Esophagus (tissue), 2 donors: ENCODE measurements at regions not wholly inside any gene's neighbourhood (a gene's known extent, or its start where the extent isn't known, plus 50 kb on each side); places are given as distances from the start of the nearest gene placed in this dataset.
"Not testable (repeated sequence)": the region's sequence is repeated elsewhere in the genome, so short reads cannot be mapped to it uniquely, and the experiment has no call there.

Source experiments
- H3K27ac ChIP-seq, 2 donors: one replicate each; pipeline ENCODE4 v1.5.1; 2013; ENCODE audit warnings: low read depth in 2 of 2, mild to moderate bottlenecking in 2 of 2, inconsistent platforms in 1 of 2, low read length in 1 of 2, moderate library complexity in 1 of 2
- H3K27me3 ChIP-seq, 2 donors: one replicate each; pipeline ENCODE4 v1.6.1; 2013; ENCODE audit warnings: low read length in 2 of 2, control low read depth in 1 of 2, mild to moderate bottlenecking in 1 of 2; ENCODE audit not compliant: insufficient read depth in 2 of 2, control insufficient read depth in 1 of 2
- H3K36me3 ChIP-seq, 2 donors: one replicate each; pipeline ENCODE4 v1.6.1; 2013; ENCODE audit warnings: low read length in 1 of 2; ENCODE audit not compliant: control insufficient read depth in 2 of 2, insufficient read depth in 2 of 2
- H3K4me1 ChIP-seq, 2 donors: one replicate each; pipeline ENCODE4 v1.6.1; 2013; ENCODE audit warnings: low read length in 1 of 2; ENCODE audit not compliant: control insufficient read depth in 2 of 2, insufficient read depth in 2 of 2
- H3K4me3 ChIP-seq, 2 donors: one replicate each; pipeline ENCODE4 v1.5.1; 2013; ENCODE audit warnings: low read length in 2 of 2, mild to moderate bottlenecking in 2 of 2, low read depth in 1 of 2, moderate library complexity in 1 of 2
- H3K9me3 ChIP-seq, 2 donors: one replicate each; pipeline ENCODE4 v1.6.1; 2013; ENCODE audit warnings: mild to moderate bottlenecking in 2 of 2, low read depth in 1 of 2, low read length in 1 of 2, moderate library complexity in 1 of 2; ENCODE audit not compliant: control insufficient read depth in 2 of 2, insufficient read depth in 1 of 2
- WGBS, 2 donors: extraction: QIAGEN DNeasy Blood & Tissue Kit; methylation state at CpG; one replicate each; pipeline ENCODE4 v1.1.7; 2013; 5-methylcytosine and 5-hydroxymethylcytosine counted together
- donor health status: healthy with polysubstance abuse.
- donor health status: Bipolar disorder and iron deficiency.

DNA sequence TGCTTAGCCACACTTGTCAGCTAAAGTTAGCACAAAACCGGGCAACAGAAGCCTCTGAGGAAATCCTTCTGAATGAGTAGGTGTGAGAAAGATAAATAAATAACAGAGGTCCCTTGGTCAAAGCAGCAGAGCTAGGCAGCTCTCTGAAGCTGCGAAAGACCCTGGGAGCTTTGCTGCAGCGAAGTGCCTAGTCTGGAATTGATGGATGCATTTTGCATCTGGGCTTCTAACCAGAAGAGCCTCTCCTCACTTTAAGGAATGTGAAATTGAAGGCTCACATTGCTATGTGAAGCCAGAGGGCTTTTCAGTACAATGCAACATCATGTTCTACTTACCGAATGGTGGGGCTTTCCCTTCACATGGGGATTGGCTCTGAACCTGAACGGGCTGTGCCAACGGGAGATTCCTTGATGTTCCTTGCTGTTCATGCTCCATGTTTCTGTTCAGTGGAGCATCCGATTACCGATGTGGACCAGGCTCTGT, 274.6 kb downstream of the HS3ST3B1 start:
- H3K27ac ChIP-seq = no peak overlapping the region
- H3K9me3 ChIP-seq = no peaks in the 10 kb centered on the region
- no peaks in the 10 kb centered on the region for H3K36me3 ChIP-seq
- H3K27me3 ChIP-seq = no peaks in the 10 kb centered on the region
- WGBS, 2 donors = 19 to 39% methylated on average over 8 of the region's 8 CpGs
- no peak overlapping the region for H3K4me3 ChIP-seq
- no peaks in the 10 kb centered on the region for H3K4me1 ChIP-seq

DNA sequence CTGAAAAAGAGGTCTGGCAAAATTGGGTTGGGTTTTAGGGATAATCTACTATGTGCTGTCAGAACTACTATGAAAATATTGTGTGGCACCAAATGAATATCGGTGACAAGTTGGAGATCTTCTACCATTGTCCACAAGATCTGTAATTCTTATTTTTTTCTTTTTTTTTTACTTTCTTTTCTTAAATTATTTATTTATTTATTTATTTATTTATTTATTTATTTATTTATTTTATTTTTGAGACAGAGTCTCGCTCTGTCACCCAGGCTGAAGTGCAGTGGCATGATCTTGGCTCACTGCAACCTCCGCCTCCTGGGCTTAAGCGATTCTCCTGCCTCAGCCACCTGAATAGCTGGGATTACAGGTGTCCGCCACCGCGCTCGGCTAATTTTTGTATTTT, 259.4 kb downstream of the HS3ST3B1 start:
- 91 to 98% methylated on average over 8 of the region's 8 CpGs for WGBS, 2 donors
- H3K4me1 ChIP-seq = not testable (repeated sequence)

GRCh38 chr17:14559264-14560119, 258.6 kb downstream of the HS3ST3B1 start:
- Histone ChIP-seq H3K4me1 (no peaks in the 10 kb centered on the region), H3K4me3 (no peak overlapping the region), H3K27ac (no peak overlapping the region), H3K36me3 (no peaks in the 10 kb centered on the region), H3K27me3 (no peaks in the 10 kb centered on the region), H3K9me3 (no peaks in the 10 kb centered on the region)
- WGBS, 2 donors = 49 to 58% methylated on average over 10 of the region's 10 CpGs

More for the DNA sequence above, 259.4 kb downstream of the HS3ST3B1 start:
- H3K27me3 ChIP-seq, H3K4me3 ChIP-seq, H3K27ac ChIP-seq, H3K36me3 ChIP-seq, H3K9me3 ChIP-seq: not testable (repeated sequence)

- Histone ChIP-seq H3K4me3 (no peak overlapping the region), H3K27ac (no peak overlapping the region), H3K36me3 (no peaks in the 10 kb centered on the region), H3K27me3 (no peaks in the 10 kb centered on the region), H3K4me1 (no peaks in the 10 kb centered on the region), H3K9me3 (no peaks in the 10 kb centered on the region)
- 45 to 50% methylated on average over 4 of the region's 4 CpGs for WGBS, 2 donors
These were observed 256.6 kb downstream of the HS3ST3B1 start for GRCh38 chr17:14557480-14557879.

DNA sequence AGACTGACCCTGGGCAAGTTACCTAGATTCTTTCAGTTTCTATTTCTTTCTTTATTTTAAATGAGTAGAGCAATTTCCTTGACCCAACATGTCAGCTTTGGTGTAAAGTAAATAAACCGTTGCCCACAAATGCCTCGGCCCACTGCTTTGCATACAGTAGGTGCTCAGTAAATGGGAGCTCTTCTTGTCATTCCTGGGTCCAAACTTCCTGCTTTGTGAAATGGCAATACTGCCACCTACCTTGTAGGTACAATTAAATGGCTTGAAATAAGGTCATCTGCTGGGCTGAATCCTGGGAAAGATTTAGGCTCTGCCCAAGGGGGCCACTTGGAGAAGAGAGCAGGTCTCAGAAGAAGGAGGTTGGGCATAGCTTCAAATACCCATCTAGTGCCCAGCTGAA, 253.0 kb downstream of the HS3ST3B1 start:
- no peaks in the 10 kb centered on the region for H3K9me3 ChIP-seq
- no peak overlapping the region for H3K4me3 ChIP-seq
- no peaks in the 10 kb centered on the region for H3K4me1 ChIP-seq
- H3K27ac ChIP-seq = no peak overlapping the region
- no peaks in the 10 kb centered on the region for H3K27me3 ChIP-seq
- H3K36me3 ChIP-seq = no peaks in the 10 kb centered on the region
- 36 to 61% methylated on average over 2 of the region's 2 CpGs for WGBS, 2 donors

GRCh38 chr17:14552306-14552705, 251.4 kb downstream of the HS3ST3B1 start:
- H3K9me3 ChIP-seq = no peaks in the 10 kb centered on the region
- no peaks in the 10 kb centered on the region for H3K36me3 ChIP-seq
- no peaks in the 10 kb centered on the region for H3K27me3 ChIP-seq
- no peak overlapping the region for H3K4me3 ChIP-seq
- WGBS, 2 donors = 46 to 49% methylated on average over 7 of the region's 7 CpGs
- no peak overlapping the region for H3K27ac ChIP-seq
- H3K4me1 ChIP-seq = no peaks in the 10 kb centered on the region

DNA sequence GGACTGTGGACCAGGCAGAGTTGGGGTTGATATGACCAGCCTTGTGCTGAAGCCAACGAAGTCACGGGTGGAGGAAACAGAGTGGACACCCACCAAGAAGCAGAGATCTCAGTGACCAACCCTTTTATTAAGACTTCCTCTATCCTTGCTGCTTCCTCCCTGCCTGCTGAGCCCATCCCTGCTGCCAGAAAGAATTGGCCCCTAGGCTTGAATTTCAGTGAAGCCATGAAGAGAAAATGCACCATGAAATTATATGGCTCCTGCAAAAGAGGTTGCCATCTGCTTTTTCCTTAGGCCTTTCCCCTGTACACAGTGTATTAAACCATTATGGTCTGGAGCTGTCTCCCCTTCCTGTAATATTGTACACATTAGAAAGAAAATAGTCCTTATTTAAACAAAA, 246.7 kb downstream of the HS3ST3B1 start:
- no peaks in the 10 kb centered on the region for H3K27me3 ChIP-seq
- no peaks in the 10 kb centered on the region for H3K9me3 ChIP-seq
- H3K27ac ChIP-seq = no peak overlapping the region
- WGBS, 2 donors = 91 to 98% methylated on average over 2 of the region's 2 CpGs
- H3K36me3 ChIP-seq = no peaks in the 10 kb centered on the region
- no peak overlapping the region for H3K4me3 ChIP-seq
- H3K4me1 ChIP-seq = no peaks in the 10 kb centered on the region

DNA sequence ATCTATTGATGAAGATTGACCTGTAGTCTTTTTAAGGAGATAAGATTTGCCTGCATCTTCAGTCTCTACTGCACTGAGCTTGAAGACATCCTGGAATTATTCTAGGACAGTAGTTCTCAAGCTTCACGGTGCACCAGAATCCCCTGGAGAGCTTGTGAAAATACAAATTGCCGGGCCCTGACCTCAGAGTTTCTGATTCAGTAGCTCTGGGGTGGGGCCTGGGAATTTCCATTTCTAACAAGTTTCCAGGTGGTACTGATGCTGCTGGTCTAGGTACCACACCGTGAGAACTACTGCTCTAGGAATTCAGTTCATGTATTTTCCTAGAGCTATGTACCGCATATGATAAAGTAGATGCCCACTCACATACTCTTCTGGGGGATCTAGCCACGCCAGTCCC, 246.1 kb downstream of the HS3ST3B1 start:
- WGBS, 2 donors = 84% methylated on average over 5 of the region's 5 CpGs

DNA sequence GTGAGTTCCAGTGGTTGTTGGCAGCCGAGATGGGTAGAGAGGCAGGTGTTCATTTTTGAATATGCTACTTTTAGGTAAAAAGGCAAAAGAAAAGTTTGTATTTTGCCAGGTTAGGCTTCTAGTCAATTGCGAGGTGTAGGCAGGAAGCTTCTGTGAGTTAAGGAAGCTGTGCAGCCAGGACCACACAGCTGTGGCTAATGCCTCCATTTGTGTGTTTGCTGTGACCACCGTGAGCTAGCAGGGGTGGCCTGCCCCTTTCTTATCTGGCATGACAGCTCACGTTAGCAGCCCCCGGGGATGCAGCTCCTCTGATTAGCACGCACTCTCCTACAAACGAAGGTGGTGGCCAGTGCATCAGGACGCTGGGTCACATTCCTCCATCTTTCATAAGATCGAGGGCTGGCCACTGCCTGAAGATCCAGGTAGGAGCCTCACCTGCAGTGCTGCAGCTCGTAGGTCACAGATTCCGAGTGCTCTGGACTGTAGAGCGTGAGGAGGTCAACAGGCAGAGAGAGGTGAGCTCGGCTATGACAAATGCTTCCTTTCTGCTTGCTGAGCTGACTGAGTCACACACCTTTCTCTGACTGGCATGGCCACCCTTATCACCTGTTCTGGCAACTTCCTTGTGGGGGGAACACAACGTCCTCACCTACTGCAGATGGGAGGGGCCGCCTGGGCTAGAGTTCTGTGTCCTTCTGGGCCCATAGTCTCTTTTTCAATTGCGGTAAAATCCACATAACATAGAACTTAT, 244.4 kb downstream of the HS3ST3B1 start:
- Histone ChIP-seq H3K27ac (no peak overlapping the region), H3K9me3 (no peaks in the 10 kb centered on the region), H3K27me3 (no peaks in the 10 kb centered on the region), H3K36me3 (no peaks in the 10 kb centered on the region), H3K4me1 (no peaks in the 10 kb centered on the region), H3K4me3 (no peak overlapping the region)
- 49 to 66% methylated on average over 16 of the region's 16 CpGs for WGBS, 2 donors

More for the DNA sequence above, 246.1 kb downstream of the HS3ST3B1 start:
- Histone ChIP-seq H3K4me3 (no peak overlapping the region), H3K27me3 (no peaks in the 10 kb centered on the region), H3K9me3 (no peaks in the 10 kb centered on the region), H3K36me3 (no peaks in the 10 kb centered on the region), H3K27ac (no peak overlapping the region), H3K4me1 (no peaks in the 10 kb centered on the region)
